Limb (tissue), 2 donors: ENCODE measurements at regions not wholly inside any gene's neighbourhood (a gene's known extent, or its start where the extent isn't known, plus 50 kb on each side); places are given as distances from the start of the nearest gene placed in this dataset.
"Not testable (repeated sequence)": the region's sequence is repeated elsewhere in the genome, so short reads cannot be mapped to it uniquely, and the experiment has no call there.

Experiments used
- DNase-seq, 2 donors: peaks; one replicate each; pipeline ENCODE4 v3.0.0-alpha.2; 2016; ENCODE audit errors: extremely low spot score in 2 of 2

DNA sequence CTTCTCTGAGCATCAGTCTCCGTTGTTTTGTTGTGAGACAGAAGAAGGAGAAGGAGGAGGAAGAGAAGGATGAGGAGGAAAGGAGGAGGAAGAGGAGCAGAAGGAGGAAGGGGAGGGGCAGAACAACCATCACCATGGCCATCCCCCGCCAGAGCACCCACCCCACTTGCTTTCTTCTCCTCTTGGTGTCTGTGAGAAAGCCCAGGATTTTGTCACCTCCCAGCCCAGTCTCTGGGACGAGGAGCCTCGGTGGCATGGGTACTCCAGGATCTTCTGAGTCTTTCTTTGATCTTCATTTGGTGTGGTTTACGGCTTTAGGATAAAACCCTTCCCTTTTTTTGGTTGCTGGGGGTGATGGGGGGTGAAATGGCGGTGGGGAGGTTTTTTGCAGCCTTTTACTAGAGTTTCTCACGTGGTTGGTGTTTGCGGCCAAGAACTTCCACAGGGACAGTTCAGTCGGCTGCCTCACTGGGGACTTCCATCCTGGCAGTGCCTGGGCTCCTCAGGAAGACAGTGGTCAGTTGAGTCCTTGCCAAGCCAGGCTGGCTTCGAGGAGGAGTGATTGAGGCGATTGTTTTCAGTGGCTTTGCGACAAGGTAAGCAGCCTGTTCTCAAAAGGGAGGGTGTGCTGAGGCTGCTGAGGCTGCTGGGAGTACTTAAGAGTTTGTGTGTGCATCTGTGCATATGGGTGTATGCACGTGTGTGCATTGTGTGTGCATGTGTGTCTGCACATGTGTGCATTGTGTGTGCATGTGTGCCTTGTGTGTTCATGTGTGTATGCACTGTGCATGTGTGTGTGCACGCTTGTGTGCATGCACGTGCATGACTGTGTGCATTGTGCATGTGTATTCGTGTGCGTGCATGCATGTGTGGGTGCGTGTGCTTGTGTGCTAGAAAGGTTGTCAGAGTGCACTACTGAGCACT lies 567.5 kb downstream of the TBC1D22A start:
- no peak for DNase-seq

DNA sequence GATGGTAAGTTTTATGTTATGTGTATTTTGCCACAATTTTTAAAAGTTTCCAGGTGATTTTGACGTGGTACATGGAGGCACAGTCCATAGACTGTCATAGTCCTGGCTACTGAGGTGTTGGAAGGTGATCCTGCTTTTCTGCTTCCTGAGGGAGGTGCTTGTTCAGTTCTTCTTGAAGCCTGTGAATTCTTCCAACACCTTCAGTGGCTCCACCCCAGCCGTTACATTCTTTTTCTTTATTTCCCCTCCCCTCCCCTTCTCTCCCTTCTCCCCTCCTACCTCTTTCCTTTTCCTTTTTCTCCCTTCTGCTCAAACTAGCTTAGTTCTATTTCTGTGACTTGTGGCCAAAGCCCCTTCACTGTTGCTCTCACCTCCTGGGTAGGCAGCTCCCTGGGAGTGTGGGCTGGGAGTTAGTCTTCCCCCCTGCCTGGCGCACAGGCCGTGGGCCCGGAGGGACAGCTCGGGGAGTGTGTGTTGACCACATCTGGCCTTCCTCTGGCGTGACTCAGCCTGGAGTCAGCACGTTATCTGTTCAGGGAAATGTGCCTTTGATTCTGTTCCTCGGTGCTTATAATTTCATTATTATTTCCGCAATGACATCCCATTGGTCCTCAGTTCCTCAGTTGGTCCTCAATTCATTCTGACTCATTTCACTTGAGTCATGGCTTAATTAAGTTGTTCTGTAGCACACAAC lies 566.2 kb downstream of the TBC1D22A start:
- no peak for DNase-seq

DNA sequence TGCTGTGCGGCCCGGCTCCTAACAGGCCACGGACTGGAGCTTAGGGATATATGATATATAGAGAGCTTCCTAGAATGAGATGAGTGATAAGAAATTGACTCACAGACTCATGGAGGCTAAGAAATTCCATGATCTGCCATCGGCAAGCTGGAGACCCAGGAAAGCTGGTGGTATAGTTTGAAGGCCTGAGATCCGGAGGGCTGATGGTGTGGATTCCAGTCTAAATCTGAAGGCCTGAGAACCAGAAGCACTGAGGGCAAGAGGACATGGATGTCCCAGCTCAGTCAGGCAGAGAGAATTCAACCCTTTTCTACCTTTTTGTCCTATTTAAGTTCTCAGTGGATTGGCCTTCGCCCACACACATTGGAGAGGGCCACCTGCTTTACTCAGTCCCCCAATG lies 564.8 kb downstream of the TBC1D22A start:
- DNase-seq, result no peak

DNA sequence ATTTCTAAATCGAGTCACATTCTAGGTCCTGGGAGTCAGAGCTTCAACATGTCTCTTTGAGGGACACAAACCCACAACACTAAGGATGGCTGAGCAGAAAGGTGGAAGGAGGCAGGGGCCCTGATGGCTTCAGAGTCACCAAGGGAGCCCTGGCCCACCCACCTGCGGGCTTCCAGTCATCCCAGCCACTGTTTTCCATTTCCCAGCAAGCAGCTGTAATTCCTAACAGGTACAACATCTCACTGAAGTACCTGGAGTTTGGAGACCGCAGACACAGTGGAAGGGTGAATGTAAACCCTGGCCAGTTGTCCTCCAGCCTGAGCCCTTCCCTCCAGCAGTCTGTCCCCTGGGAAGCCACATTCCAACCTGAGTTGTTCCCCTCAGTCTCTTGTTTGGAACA lies 562.8 kb downstream of the TBC1D22A start:
- no peak for DNase-seq

DNA sequence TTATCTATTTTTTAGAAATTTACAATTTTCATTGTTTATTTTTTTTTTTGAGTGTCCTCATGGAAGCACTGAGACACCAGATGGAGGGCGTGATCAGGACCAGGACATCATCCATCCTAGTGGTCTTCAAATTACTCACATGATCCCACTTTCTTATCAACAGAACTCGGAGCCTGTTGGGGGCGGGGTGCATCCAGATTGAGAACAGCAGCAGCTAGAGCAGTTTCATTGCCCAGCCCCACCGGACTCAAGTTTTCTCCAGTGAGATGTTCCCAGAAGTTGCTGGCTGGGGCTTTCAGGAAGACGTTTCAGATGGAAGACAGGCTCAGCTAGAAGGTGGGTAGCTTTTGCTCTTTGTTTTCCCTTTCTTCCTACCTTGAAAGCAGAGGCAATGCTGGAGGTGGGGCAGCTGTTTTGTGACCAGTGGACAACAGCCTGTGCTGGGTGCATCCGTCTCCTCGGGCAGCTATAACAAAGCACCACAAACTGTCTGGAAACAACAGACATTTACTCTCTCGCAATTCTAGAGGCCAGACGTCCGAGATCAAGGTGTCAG lies 562.1 kb downstream of the TBC1D22A start:
- DNase-seq, result no peak

DNA sequence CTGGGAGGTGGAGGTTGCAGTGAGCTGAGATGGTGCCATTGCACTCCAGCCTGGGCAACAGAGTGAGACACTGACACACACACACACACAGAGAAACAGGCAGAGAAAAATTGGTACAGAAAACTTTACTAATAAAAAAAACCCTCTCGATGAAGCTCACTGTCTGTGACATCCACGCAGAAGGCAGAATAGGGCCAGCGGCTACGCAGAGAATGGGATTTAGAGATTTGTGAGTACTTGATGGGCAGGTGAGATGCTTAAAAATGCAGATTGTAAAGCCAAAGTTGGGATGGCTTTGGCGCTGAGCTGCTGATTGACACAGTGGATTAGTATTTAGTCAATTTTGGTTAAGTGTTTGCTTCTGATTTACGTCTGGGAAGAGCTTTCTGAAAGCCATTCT lies 561.1 kb downstream of the TBC1D22A start:
- DNase-seq, result no peak

DNA sequence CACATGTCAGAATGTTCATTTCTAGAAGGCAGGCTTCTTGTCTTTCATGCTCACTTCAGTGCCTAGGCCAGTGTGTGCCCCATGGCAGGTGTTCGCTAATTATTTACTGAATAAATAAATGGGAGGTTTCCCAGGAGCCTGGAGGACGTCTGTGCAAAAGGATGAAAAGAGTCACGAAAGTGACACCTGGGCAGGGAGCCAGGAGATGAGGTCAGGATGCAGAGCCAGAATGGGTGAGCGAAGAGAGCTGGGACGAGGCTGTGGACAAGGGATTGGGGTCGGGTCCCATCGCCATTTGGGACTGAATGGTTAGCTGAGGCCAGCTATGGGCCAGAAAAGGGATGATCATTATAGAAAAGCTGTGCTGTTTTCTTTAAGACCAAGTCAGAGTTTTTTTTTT lies 560.4 kb downstream of the TBC1D22A start:
- DNase-seq, result no peak

DNA sequence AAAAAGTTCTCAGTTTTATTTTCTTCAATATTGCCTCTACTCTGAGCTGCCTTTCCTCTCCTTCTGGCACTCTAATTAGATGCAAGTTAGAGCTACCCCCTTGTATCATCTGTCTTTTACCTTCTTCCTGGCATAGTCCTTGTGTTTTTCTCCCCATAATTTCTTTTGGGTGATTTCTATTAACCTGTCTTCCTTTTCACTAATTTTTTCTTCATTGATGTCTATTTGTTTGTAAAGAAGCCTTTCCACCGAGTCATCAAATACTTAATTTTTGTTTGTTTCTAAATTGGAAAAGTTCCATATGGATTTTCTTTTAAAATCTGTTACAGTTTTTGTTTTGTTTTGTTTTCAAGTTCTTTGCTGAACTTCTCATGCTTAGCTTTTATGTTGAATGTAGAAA lies 558.1 kb downstream of the TBC1D22A start:
- no peak for DNase-seq

DNA sequence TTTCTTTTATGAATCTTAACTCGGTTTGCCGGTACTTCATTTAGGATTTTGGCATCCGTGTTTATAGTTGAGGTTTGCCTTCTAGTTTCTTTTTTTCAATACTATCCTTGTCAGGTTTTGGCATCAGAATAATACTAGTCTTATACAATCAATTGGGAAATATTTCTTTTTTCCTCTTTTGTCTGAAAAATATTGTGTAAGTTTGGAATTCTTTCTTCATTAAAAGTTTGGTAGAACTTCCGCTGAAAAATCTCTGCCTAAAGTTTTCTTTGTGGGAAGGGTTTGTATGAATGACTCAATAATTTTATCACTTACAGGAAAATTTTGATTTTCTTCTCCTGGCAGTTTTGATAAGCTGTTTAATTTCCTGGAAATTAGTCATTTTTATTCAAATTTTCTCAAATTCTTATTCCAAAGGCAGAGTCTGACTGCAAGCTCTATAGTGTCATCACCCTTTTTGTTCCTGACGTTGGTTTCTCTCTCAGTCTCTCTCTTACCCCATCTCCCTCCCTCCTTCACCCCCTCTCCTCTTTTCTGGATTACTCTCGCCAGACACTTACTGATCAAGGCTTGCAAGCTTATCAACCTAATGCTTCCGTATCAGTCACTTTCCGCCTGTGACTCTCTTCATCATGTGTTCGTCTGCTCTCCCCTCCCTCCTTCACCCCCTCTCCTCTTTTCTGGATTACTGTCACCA lies 555.7 kb downstream of the TBC1D22A start:
- no peak for DNase-seq

DNA sequence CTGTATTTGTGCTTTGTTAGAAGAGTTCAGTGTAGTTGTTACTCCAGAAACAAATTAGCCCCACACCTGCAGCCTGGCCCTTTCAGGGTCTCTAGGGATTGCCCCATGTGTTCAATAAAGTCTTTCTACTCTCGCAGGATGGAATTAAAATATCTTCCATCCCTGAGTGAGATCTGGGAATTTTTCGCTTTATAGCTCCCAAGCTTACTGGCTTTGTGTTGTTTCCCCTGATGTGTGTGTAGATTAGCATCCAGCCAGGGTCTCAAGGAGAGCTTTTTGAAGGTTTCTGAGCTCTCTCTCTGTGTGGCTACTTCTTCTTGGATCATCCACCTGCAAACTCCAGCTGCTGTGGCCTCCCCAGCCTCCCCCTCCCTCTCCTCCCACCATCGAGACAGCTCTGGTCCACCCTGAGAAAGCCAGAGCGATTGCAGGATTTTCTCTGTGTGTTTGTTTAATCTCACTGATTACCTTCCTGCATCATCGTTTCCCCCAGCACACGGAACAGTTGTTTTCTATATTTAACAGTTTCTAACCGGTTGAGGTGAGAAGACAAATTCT lies 553.5 kb downstream of the TBC1D22A start:
- DNase-seq, result no peak

DNA sequence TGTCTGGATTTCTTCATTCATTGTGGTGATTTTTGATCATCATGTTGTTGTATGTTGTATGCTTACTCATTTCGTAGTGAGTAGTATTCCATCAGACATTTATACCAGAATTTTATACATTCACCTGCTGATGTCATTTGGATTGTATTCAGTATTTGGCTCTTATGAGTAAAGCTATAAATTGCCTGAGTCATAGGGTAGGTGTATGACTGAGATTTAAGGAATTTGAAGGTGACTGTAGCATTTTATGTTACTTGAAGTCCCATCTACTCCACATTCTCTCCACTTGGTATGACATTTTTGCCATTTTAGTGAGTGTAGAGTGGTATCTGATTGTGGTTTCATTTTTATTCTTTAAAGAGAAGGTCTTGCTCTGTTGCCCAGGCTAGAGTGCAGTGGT lies 548.2 kb downstream of the TBC1D22A start:
- no peak for DNase-seq

DNA sequence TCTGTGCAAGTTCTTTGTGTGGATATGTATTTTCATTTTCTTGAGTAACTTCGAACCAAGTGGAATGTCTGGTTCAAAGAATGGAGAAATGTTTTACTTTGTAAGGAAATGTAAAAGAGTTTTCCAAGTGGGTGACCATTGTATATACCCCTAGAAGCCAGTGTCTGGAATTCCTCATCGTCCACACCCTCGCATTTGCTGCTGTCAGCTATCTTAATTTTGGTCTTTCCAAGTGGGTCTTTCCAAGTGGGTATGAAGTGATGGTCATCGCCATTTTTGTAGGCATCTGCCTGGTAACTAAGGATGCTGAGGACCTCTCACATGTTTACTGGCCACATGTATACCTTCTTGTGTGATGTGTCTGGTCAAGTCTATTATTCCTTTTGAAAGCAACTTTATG lies 547.5 kb downstream of the TBC1D22A start:
- DNase-seq, result peak in 1 of 2 donors; percentile 3

DNA sequence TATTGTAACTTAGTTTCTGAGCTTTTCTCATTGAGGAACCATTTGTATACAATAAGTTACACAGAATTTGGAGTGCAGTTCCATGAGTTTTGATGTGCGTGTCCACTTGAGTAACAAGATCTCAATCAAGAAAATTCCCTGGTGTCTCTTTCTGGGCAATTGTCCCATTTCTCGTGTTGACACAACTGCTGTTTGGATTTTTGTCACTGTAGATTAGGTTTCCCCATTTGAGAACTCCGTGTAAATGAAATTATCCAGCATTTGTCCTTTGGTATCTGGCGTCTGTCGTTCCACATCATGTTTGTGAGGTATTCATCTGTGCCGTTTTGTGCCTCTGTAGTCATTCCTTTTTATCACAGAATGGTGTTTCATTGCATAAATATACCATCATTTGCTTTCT lies 547.0 kb downstream of the TBC1D22A start:
- DNase-seq, result peak in 1 of 2 donors; percentile 2

DNA sequence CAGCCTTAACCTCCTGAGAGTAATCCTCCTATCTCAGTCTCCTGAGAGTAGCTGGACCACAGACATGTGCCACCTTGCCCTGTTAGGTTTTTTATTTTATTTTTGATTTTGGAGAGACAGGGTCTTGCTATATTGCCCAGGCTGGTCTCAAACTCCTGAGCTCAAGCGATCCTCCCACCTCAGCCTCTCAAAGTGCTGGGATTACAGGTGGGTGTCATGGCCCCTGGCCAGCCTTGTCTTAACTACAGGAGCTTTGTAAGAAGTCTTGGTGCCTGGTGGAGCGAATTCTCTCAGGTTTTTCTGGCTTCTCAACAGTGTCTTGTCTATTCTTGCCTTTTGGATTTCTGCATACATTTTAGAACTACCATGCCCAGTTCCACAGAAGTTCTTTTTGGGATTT lies 546.4 kb downstream of the TBC1D22A start:
- DNase-seq, result peak in 1 of 2 donors; percentile 3

DNA sequence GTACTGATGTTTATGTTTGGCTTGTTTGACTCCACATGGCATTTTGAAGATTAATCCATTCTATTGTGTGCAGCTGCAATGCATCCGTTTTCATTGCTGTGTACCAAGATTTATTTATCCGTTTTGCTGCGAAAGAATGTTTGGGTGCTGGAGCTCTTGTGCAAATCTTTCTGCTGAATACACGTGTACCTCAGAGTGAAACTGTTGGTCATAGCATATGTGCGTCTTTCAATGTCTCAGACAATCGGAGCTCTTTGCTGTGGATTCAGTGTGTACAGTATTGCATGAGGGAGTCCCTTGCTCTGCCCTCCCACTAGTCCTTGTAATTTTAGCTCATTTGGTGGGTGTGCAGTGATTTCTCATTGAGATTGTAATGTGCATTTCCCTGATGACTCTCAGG lies 545.4 kb downstream of the TBC1D22A start:
- DNase-seq, result peak in 1 of 2 donors; percentile 3

DNA sequence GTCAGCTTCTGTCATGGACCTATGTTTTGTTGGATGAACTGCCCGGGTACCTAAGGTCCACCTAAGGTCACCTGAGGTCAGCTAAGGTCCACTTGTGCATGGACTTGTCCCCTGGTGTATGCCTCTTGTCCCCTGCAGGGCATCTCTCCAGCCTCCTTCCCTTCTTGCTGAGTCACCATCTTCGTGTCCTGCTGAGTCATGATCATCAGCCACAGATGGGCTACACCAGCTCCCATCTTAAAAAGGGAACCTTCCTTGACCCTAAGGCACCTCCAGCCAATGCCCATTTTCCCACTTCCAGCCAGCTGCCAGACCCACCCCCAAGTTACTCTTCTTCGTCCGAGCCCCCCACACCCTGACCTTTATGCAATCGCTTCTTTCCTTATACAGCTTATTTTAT lies 544.9 kb downstream of the TBC1D22A start:
- DNase-seq, result peak in 1 of 2 donors; percentile 4

DNA sequence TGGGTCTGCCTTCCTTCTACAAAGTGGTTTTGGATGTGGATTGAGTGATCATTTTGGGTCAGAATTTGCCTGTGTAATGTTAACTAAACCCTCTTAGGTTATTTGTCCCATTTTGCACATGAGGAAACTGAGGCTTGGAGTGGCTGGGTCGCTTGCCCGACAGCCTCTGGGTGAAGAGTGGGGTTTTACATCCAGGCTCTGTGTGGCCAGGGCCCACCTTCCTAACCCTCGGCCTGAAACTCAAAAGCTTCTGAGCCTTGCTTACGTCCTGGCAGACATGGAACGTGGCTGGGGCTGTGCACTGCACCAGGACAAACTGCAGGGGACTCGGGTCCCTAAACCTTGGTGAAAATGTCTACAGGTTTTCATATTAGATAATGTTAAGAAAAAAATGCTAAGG lies 542.4 kb downstream of the TBC1D22A start:
- peak in 1 of 2 donors; percentile 7 for DNase-seq

DNA sequence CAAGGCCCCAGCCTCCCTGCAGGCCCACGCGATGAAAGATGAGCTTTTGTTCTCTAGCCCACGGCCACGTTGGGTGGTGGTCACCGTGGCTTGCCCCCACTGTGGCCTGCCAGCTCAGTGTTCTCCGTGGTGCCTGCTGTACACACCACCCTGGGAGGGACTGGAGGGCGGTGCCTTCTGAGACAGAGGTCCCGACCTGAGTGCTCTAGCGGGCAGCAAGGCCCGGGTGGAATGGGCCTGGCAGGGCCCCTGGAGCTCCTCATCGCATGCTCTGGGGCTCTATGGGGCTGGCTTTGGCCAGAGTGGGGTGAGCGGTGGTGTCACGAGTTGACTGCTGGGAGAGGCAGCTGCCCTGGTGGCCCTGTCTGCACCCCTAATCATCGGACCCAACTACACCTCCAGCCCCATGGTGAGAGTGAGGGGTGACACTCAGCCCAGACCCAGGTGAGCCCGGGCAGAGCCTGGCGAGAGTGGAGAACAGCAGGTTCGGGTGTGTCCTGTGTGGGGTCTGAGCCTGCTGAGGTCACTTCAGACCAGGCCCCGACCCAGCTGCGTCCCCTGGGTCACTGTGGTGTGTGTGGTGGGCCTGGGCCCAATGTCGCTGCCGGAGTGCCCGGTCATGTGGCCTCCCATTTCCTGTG lies 541.9 kb downstream of the TBC1D22A start:
- peak in 1 of 2 donors; percentile 10 for DNase-seq

DNA sequence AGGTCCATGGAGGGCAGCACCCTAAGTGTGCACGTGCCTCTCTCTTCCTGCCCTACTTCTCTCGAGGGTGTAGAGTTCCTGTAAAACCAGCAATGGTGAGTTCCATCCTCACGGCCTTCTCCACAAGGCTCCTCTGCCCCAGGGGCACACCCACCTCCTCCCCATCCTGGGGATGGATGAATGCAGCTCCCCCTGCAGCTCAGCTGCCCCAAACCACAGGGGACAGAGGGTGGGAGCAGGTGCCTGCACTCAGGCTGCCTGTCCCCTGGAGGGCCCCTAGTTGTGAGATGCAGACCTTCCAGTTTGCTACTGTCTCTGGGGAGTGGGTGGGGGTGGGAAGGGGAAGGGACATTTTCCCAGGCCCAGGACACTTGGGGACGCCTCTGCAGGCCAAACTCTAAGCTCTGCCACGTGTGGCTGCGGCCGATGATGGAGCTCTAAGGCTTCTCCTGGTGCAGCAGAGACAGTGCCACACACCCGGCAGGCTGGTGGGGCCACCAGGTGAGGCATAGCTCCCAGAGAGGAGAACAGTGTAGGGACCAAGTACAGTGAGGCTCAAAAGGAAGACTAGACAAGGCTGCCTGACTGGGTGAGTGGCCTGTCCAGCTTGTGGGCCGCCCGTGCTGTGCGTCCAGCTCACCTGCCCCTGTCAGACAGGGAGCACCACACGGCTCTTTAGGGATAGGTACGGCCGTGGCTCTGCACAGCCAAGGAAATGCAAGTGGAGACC lies 540.9 kb downstream of the TBC1D22A start:
- peak in 1 of 2 donors; percentile 15 for DNase-seq

DNA sequence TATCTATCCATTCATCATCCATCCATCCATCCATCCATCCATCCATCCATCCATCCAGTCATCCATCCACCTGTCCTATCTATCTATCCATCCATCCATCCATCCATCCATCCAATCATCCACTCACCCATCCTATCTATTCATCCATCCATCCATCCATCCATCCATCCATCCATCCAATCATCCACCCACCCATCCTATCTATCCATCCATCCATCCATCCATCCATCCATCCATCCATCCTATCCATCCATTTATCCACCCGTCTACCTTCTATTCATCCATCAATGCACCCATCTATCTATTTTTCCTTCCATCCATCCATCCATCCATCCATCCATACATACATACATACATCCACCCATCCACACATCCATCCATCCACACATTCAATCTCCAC lies 540.1 kb downstream of the TBC1D22A start:
- not testable (repeated sequence) for DNase-seq
